HCT116 (cell line): ENCODE measurements at regions not wholly inside any gene's neighbourhood (a gene's known extent, or its start where the extent isn't known, plus 50 kb on each side); places are given as distances from the start of the nearest gene placed in this dataset.

Source experiments
- ATAC-seq: fragments of 200-7000 bp; cut with Tn5 transposase; 2 replicates; pipeline ENCODE4 v1.9.1; 2020; ENCODE audit warnings: mild to moderate bottlenecking, moderate library complexity
- BruUV-seq: library from RNA; stranded (reverse); fragments of 400-500 nt; replicated peaks from 2 replicates; lab custom pipeline; 2021; lab: Mats Ljungman, UMichigan
- CTCF ChIA-PET: fragments of 300-600 bp; sonication (Branson Sonifier 250); formaldehyde crosslinking; loops from one replicate; lab custom pipeline; 2021; ENCODE audit warnings: antibody characterized with exemption; lab: Charles Lee
- POLR2A ChIA-PET: fragments of 300-600, 350-600 bp; sonication (Branson Sonifier 250); formaldehyde crosslinking; loops from one replicate; lab custom pipeline; 2021; ENCODE audit warnings: antibody characterized with exemption; lab: Charles Lee
- RAD21 ChIA-PET, 2 experiments: fragments of 300-600 bp; sonication (Branson Sonifier 250); formaldehyde crosslinking; loops; one replicate each; lab custom pipeline; 2023; ENCODE audit warnings: low total read pairs in 2 of 2; ENCODE audit not compliant: uncharacterized antibody in 2 of 2, unreplicated experiment in 2 of 2, low non-redundant PET in 1 of 2; lab: Charles Lee
- DNase-seq: peaks from one replicate; pipeline ENCODE4 v3.0.0-alpha.2; 2010; ENCODE audit warnings: low read depth, low spot score
- H2AFZ ChIP-seq: fragments of 200-600 bp; shearing (Covaris generic), sonication (generic); 2 replicates; pipeline ENCODE4 v1.6.1; 2017; ENCODE audit warnings: low read depth, mixed run types, mixed read lengths, antibody characterized with exemption, low read length; ENCODE audit not compliant: poor library complexity, severe bottlenecking
- H3K27ac ChIP-seq: 2 replicates; pipeline ENCODE4 v1.5.1; 2012; ENCODE audit warnings: low read depth, low read length
- H3K27me3 ChIP-seq: fragments of 200-600 bp; sonication (generic); 2 replicates; pipeline ENCODE4 v1.6.1; 2016; ENCODE audit warnings: mixed run types, low read length, mixed read lengths; ENCODE audit not compliant: insufficient read depth
- H3K36me3 ChIP-seq, 2 experiments: fragments of 200-500 bp in 1 of 2; fragments of 200-600 bp in 1 of 2; sonication (Bioruptor generic) in 1 of 2; sonication (generic) in 1 of 2; 2 replicates each; pipeline versions ENCODE4 v1.5.1 to v1.6.1; 2014 to 2016; ENCODE audit warnings: low read length in 2 of 2, inconsistent platforms in 1 of 2, mixed read lengths in 1 of 2, mixed run types in 1 of 2; ENCODE audit not compliant: insufficient read depth in 2 of 2, control insufficient read depth in 1 of 2
- H3K4me1 ChIP-seq, 2 experiments: fragments of 200-600 bp in 1 of 2; sonication (generic) in 1 of 2; 2 replicates each; pipeline versions ENCODE4 v1.5.1 to v1.6.1; 2012 to 2017; ENCODE audit warnings: low read length in 2 of 2, inconsistent platforms in 1 of 2, mild to moderate bottlenecking in 1 of 2, mixed read lengths in 1 of 2, mixed run types in 1 of 2, moderate library complexity in 1 of 2; ENCODE audit not compliant: insufficient read depth in 2 of 2, control insufficient read depth in 1 of 2
- H3K4me2 ChIP-seq: fragments of 200-600 bp; sonication (generic); 2 replicates; pipeline ENCODE4 v1.6.1; 2017; ENCODE audit warnings: mixed run types, low read length, mixed read lengths
- H3K4me3 ChIP-seq, 2 experiments: fragments of 200-600 bp in 1 of 2; sonication (generic) in 1 of 2; replicated peaks in 1 of 2; 2 replicates each; pipeline ENCODE4 v1.5.1; 2011 to 2016; ENCODE audit warnings: low read length in 2 of 2, control low read depth in 1 of 2, low read depth in 1 of 2, mild to moderate bottlenecking in 1 of 2, mixed read lengths in 1 of 2, mixed run types in 1 of 2
- H3K79me2 ChIP-seq: fragments of 200-600 bp; sonication (generic); 2 replicates; pipeline ENCODE4 v1.6.1; 2017; ENCODE audit warnings: mild to moderate bottlenecking, mixed run types, low read length, moderate library complexity, mixed read lengths; ENCODE audit not compliant: insufficient read depth
- H3K9ac ChIP-seq: fragments of 200-600 bp; sonication (generic); 2 replicates; pipeline ENCODE4 v1.6.1; 2016; ENCODE audit warnings: low read length, mixed read lengths
- H3K9me2 ChIP-seq: fragments of 200-600 bp; sonication (generic), shearing (Covaris generic); 2 replicates; pipeline ENCODE4 v1.6.1; 2017; ENCODE audit warnings: mixed run types, mild to moderate bottlenecking, moderate library complexity; ENCODE audit not compliant: insufficient read depth
- H3K9me3 ChIP-seq, 2 experiments: fragments of 200-500 bp in 1 of 2; fragments of 200-600 bp in 1 of 2; sonication (Bioruptor generic) in 1 of 2; sonication (generic) in 1 of 2; 2 replicates each; pipeline ENCODE4 v1.6.1; 2014 to 2017; ENCODE audit warnings: low read length in 2 of 2, mixed read lengths in 2 of 2, inconsistent platforms in 1 of 2, low read depth in 1 of 2, mild to moderate bottlenecking in 1 of 2, mixed run types in 1 of 2, moderate library complexity in 1 of 2; ENCODE audit not compliant: control insufficient read depth in 1 of 2, insufficient read depth in 1 of 2
- H4K20me1 ChIP-seq: fragments of 200-600 bp; sonication (generic), shearing (Covaris generic); 2 replicates; pipeline ENCODE4 v1.6.1; 2017; ENCODE audit warnings: mixed run types, mild to moderate bottlenecking, moderate library complexity; ENCODE audit not compliant: insufficient read depth
- CBX3 ChIP-seq: IDR thresholded peaks from 2 replicates; pipeline ENCODE4 v1.6.1; 2012; ENCODE audit warnings: low read depth
- CTCF ChIP-seq, 3 experiments: fragments of 200-600 bp in 1 of 3; sonication (generic) in 1 of 3; IDR thresholded peaks in 2 of 3; conservative IDR thresholded peaks in 1 of 3; 2 replicates each; pipeline ENCODE4 v1.5.1; 2012 to 2017; ENCODE audit warnings: low read depth in 2 of 3, low read length in 2 of 3, antibody characterized with exemption in 1 of 3, borderline replicate concordance in 1 of 3, control low read depth in 1 of 3, mild to moderate bottlenecking in 1 of 3, mixed read lengths in 1 of 3, mixed run types in 1 of 3, moderate library complexity in 1 of 3; ENCODE audit not compliant: insufficient read depth in 1 of 3
- EGR1 ChIP-seq: IDR thresholded peaks from 2 replicates; pipeline ENCODE4 v1.6.1; 2012; ENCODE audit warnings: low read depth
- ELF1 ChIP-seq: IDR thresholded peaks from 2 replicates; pipeline ENCODE4 v1.6.1; 2012; ENCODE audit warnings: low read depth, borderline replicate concordance
- EZH2 ChIP-seq: fragments of 200-600 bp; sonication (generic); IDR thresholded peaks from 2 replicates; pipeline ENCODE4 v1.6.1; 2017; ENCODE audit warnings: antibody characterized with exemption, mixed run types
- FOSL1 ChIP-seq: IDR thresholded peaks from 2 replicates; pipeline ENCODE4 v1.6.1; 2012; ENCODE audit warnings: low read depth
- POLR2AphosphoS5 ChIP-seq: IDR thresholded peaks from 2 replicates; pipeline ENCODE4 v1.6.1; 2011; ENCODE audit warnings: mild to moderate bottlenecking, low read depth, low read length, moderate library complexity
- RAD21 ChIP-seq: IDR thresholded peaks from 2 replicates; pipeline ENCODE4 v1.6.1; 2012; ENCODE audit warnings: low read depth, mild to moderate bottlenecking
- SIN3A ChIP-seq: IDR thresholded peaks from 2 replicates; pipeline ENCODE4 v1.6.1; 2012; ENCODE audit warnings: low read depth
- SP1 ChIP-seq: IDR thresholded peaks from 2 replicates; pipeline ENCODE4 v1.6.1; 2012; ENCODE audit warnings: low read depth
- SRF ChIP-seq: IDR thresholded peaks from 2 replicates; pipeline ENCODE4 v1.6.1; 2012; ENCODE audit warnings: low read depth
- TCF7L2 ChIP-seq: IDR thresholded peaks from 2 replicates; pipeline ENCODE4 v1.7.0; 2011; ENCODE audit warnings: borderline replicate concordance, inconsistent platforms; ENCODE audit not compliant: insufficient read depth, insufficient read length; ENCODE audit errors: extremely low read depth
- YY1 ChIP-seq: IDR thresholded peaks from 2 replicates; pipeline ENCODE4 v1.6.1; 2011; ENCODE audit warnings: low read length, low read depth, moderate library complexity, mild to moderate bottlenecking; ENCODE audit not compliant: insufficient replicate concordance; ENCODE audit errors: extremely low read depth
- ZFX ChIP-seq: fragments of 450-650 bp; IDR thresholded peaks from 2 replicates; pipeline ENCODE4 v1.6.1; 2017
- ZNF274 ChIP-seq: fragments of 200-500 bp; sonication (Bioruptor generic); IDR thresholded peaks from 2 replicates; pipeline ENCODE4 v1.6.1; 2014; ENCODE audit warnings: mild to moderate bottlenecking, low read depth, low read length, inconsistent platforms
- intact Hi-C: fragments of 100-400 bp; cut with micrococcal nuclease; formaldehyde crosslinking; loops from 2 replicates; pipeline ENCODE4 v1.10.0; 2022
- TF ChIP-seq, protein P1 (sequence below): IDR thresholded peaks from 2 replicates; pipeline ENCODE4 v1.6.1; 2011; ENCODE audit warnings: mild to moderate bottlenecking, low read length, moderate library complexity; ENCODE audit not compliant: insufficient replicate concordance; ENCODE audit errors: extremely low read depth
- TF ChIP-seq, protein P2 (sequence below): IDR thresholded peaks from 2 replicates; pipeline ENCODE4 v1.6.1; 2012

DNA sequence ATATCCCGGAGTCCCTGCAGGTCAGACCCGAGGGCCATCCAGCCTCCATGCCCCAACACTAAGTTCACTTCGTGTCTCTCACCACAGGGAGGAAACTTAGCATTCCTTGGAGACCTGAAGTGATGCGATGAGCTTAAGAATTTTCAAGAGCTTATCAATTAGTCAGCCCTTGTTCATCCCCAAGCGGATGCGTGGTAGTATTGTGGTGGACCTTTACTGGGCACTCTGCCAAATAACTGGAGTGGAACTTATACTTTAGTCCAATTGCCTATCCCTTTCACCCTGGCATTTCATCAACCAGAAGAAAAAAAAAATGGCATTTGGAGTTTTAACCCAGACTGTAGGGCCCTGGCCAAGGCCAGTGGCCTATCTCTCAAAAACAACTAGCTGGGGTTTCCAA lies 137.1 kb downstream of the RELL1 start:
- no peaks in the 10 kb centered on the region for H4K20me1 ChIP-seq
- no peak overlapping the region for H3K9ac ChIP-seq
- no peak overlapping the region for H3K4me2 ChIP-seq
- H3K4me1 ChIP-seq = no peaks in the 10 kb centered on the region
- no peak overlapping the region for H3K27ac ChIP-seq
- no peaks in the 10 kb centered on the region for H3K36me3 ChIP-seq
- no peaks in the 10 kb centered on the region for H3K79me2 ChIP-seq
- intact Hi-C loops = no loop called here
- RAD21 ChIA-PET = no interaction called here
- CTCF ChIA-PET = no interaction called here
- no peak overlapping the region for H3K4me3 ChIP-seq
- H3K9me2 ChIP-seq = no peaks in the 10 kb centered on the region
- H2AFZ ChIP-seq = no peak overlapping the region
- POLR2A ChIA-PET = no interaction called here
- no peak for DNase-seq
- TF ChIP-seq SP1 (no peak), YY1 (no peak), SRF (no peak), EGR1 (no peak), SIN3A (no peak), ZFX (no peak), CBX3 (no peak), FOSL1 (no peak), TCF7L2 (no peak), EZH2 (no peak), RAD21 (no peak), ELF1 (no peak), CTCF (IDR thresholded peaks at IDR 0.05 in 2 of 3, conservative IDR thresholded peaks at IDR 0.05 in 1 of 3; ENCODE audit: borderline replicate concordance in 1 of 3, insufficient read depth in 1 of 3, low read depth in 2 of 3, low read length in 2 of 3) (no peak), ZNF274 (no peak), POLR2AphosphoS5 (no peak)
- TF ChIP-seq, protein P1, sequence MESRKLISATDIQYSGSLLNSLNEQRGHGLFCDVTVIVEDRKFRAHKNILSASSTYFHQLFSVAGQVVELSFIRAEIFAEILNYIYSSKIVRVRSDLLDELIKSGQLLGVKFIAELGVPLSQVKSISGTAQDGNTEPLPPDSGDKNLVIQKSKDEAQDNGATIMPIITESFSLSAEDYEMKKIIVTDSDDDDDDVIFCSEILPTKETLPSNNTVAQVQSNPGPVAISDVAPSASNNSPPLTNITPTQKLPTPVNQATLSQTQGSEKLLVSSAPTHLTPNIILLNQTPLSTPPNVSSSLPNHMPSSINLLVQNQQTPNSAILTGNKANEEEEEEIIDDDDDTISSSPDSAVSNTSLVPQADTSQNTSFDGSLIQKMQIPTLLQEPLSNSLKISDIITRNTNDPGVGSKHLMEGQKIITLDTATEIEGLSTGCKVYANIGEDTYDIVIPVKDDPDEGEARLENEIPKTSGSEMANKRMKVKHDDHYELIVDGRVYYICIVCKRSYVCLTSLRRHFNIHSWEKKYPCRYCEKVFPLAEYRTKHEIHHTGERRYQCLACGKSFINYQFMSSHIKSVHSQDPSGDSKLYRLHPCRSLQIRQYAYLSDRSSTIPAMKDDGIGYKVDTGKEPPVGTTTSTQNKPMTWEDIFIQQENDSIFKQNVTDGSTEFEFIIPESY = no peak
- TF ChIP-seq, protein P2, sequence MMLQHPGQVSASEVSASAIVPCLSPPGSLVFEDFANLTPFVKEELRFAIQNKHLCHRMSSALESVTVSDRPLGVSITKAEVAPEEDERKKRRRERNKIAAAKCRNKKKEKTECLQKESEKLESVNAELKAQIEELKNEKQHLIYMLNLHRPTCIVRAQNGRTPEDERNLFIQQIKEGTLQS = no peak
- no peaks in the 10 kb centered on the region for H3K9me3 ChIP-seq
- no peak for ATAC-seq
- BruUV-seq = no TSS peak
- H3K27me3 ChIP-seq = no peaks in the 10 kb centered on the region
